ENCODE measurements at regions not wholly inside any gene's neighbourhood (a gene's known extent, or its start where the extent isn't known, plus 50 kb on each side); places are given as distances from the start of the nearest gene placed in this dataset.
"Not testable (repeated sequence)": the region's sequence is repeated elsewhere in the genome, so short reads cannot be mapped to it uniquely, and the experiment has no call there.

GRCh38 chr5:78726571-78726970 lies 78.0 kb upstream of the LHFPL2 start:
- no peak for DNase-seq (ENCODE audit: low spot score)

- DNase-seq (ENCODE audit: low spot score): no peak
Measured at GRCh38 chr5:78726003-78726402, 77.4 kb upstream of the LHFPL2 start.

DNA sequence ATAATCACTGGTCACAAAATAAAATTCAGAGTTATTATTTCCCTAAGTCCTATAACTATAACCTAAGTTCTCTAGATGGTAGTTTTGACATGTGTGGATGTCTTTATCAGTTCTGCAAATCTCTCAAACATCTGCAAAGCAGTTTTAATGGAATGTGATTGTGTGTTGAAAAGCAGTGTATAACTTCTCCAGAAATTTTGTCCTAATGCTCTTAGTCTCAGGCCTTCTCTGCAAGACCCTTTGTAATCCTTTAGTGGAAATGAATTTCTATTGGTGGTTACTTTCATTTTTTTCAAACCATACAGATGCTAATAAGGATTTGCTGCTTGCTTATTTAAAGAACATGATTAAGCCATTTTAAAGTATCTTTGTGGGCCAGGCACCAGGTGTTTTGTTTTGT lies 75.5 kb upstream of the LHFPL2 start:
- DNase-seq (ENCODE audit: low spot score): no peak

DNA sequence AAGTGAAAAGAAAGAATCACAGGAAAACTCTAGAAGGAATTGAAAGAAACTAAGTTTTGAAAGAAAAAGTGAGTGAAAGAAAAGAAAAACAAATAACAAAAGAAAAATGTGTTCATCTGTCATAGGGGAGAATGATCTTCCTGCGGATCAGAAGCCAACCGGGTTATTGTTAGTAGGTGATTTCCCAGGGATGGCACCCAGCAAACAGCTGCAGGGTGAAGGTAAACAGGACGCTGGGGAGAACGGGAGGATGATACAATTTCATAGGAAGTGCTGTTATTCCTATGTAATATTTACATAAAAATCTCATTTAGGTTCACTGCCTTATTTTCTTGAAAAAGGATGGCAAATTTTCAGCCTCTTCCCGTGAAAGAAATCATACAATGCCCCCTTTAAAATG lies 72.4 kb upstream of the LHFPL2 start:
- DNase-seq (ENCODE audit: low spot score): no peak

- no peak for DNase-seq (ENCODE audit: low spot score)
Measured at GRCh38 chr5:78720227-78720985, 71.8 kb upstream of the LHFPL2 start.

DNA sequence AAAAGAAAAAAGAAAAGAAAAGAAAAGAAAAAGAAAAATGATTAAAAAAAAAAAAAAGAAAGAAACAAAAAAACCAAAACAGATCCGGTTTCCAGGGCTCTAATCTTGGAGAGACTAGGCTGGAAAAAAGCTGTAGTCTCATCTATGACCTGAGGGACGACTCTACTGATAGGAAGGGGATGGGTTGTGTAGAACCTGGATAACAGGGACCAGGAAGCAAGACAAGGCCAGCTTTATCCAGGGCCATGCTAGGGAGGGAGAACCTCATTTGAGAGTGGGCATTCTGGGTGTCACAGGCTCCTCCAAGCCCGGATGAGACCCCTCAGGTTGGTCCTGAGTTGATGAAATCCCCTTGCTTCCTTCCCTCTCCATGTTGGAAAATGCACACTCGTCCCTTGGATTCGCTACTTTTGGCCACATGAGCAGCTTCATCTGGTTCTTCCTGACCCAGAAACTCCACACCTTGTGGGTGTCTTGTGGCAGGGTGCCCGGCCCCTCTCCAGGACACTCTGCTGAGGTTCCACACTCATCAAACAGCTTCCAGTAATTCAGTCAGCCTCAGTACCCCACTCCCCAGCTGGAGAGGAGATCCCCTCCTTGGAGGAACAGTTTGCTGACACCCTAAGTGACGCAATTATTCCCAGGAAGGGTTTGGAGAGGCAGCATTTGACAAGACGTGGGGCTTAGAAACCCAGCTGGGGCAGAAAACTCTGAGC lies 71.1 kb upstream of the LHFPL2 start:
- DNase-seq (ENCODE audit: low spot score): no peak

DNA sequence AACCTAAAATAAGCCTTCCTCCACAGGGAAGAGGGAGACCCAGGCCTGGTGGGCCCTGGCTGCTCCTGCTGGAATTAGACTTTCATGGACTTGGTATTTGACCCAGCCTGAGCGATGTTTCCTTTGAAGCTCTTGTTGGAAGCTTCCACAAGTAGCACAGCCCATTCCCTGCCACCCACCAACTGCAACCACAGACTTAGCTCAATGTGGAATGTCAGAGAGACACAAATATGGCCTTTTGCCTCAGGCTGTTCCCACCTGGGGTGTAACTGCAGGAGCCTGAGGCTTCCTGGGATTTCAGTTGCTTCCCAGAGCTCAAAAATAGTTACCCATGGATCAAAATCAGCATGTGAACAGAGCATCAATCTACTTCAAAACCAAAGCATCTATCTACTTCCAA lies 70.3 kb upstream of the LHFPL2 start:
- DNase-seq (ENCODE audit: low spot score): no peak

DNA sequence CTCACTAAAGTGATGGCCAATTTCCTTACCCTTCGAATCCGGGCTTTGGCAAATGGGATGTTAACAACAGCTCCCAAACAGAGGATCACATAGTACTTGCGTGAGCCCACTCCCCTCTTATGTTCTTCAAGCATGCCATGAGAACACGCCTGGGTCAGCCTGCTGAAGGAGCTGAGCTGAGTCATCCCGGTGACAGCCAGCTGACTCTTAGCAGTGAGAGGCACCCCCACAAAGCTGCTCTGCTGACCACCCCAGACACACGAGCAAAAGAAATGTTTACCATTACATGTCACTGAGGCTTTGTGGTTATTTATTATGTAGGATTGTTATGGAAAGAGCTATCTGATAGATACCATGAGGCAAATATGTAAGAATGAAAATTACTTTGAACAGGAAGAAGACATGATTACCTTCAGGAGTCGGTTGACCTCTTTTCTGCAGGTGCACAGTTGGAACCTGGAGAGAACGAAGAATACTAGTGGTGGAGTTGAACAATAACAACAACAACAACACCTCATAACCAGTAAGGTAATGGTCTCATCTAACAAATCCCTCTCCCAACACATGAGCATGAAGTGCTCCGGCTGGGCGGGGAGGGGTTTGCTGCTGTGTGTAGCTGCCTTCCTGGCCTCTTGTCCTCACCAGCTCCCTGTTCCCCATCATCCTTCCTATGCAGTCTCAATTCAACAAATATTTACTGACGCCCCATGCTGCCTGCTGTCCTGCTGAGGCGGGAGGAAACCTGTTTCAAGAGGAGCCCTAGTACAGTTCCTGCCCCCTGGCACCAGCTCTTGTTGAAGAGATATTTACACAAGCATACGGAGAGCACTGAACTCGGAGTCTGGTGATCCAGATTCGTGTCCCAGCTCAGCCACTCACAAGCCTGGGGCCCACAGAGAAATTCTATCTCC lies 69.4 kb upstream of the LHFPL2 start:
- peak; percentile 45 for DNase-seq (ENCODE audit: low spot score)

DNA sequence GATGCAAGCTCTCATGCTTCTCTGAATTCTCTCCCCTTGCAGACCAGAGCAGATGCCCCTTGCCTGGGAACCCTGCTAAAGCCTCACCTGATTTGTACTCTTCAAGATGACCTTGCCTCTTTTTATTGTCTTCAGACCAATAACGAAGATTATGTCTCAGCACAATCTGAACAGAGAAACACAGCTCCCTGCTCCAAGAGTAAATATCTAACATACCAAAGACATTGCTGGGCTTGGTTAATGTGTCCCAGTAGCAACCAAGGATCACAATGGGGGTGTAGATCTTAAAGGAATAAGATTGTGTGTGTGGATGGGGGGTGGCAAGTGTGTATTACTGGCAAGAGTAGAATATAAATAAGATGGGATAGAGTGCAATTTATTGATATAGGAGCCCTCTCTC lies 67.6 kb upstream of the LHFPL2 start:
- DNase-seq (ENCODE audit: low spot score): peak; percentile 77

- DNase-seq (ENCODE audit: low spot score): not testable (repeated sequence)
Measured at GRCh38 chr5:78715351-78715750, 66.8 kb upstream of the LHFPL2 start.

DNA sequence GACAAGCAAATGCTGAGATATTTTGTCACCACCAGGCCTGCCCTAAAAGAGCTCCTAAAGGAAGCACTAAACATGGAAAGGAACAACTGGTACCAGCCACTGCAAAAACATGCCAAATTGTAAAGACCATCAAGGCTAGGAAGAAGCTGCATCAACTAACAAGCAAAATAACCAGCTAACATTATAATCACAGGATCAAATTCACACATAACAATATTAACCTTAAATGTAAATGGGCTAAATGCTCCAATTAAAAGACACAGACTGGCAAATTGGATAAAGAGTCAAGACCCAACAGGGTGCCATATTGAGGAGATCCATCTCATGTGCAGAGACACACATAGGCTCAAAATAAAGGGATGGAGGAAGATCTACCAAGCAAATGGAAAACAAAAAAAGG lies 63.1 kb upstream of the LHFPL2 start:
- DNase-seq (ENCODE audit: low spot score): not testable (repeated sequence)

- DNase-seq (ENCODE audit: low spot score): not testable (repeated sequence)
Measured at GRCh38 chr5:78709729-78710430, 61.3 kb upstream of the LHFPL2 start.

DNA sequence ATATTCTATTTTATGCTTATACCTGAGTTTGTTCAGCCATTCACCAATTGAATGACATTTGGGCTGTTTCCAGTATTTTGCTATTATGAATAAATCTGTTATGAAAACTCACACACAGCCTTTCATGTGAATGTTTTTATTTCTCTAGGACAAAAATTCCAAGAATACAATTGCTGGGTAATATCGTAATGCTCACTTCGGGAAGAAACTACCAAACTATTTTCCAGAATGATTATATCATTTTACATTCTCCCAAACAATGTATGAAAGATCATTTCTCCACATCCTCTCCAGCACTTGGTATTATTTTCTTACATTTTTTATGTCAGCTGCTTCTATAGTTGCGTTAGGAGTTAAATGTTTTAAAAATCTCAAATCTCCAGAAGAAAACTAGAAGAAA lies 58.3 kb upstream of the LHFPL2 start:
- no peak for DNase-seq (ENCODE audit: low spot score)

DNA sequence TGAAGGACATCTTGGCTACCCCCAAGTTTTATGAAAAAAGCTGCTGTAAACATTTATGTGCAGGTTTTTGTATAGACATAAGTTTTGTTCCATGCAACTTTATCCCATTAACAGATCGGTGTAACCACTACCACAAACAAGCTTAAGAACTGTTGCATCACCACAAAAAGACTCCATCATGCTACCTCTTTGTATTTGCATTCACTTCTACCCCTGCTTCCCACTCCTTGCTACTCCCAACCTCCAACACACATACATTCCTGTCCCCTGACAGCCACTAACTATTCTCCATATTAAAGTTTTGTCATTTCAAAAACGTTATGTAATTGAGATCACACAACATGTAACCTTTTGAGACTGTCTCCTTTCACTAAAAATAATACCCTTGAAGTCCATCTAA lies 57.8 kb upstream of the LHFPL2 start:
- no peak for DNase-seq (ENCODE audit: low spot score)

DNA sequence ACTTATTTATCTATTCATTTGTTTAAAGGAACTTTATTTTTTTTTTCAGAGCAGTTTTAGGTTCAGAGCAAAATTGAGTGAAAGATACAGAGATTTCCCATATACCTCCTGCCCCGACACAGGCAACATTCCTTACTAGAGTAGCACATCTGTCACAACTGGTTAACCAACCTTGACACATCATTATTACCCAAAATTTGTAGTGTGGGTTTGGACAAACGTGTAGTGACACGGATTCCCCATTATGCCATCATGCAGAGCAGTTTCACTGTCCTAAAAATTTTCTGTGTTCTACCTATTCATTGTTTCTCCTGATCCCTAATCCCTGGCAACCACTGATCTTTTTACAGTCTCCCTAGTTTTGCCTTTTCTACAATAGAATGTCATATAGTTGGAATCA lies 57.3 kb upstream of the LHFPL2 start:
- DNase-seq (ENCODE audit: low spot score): no peak

GRCh38 chr5:78701795-78702410 lies 53.3 kb upstream of the LHFPL2 start:
- no peak for DNase-seq (ENCODE audit: low spot score)

DNA sequence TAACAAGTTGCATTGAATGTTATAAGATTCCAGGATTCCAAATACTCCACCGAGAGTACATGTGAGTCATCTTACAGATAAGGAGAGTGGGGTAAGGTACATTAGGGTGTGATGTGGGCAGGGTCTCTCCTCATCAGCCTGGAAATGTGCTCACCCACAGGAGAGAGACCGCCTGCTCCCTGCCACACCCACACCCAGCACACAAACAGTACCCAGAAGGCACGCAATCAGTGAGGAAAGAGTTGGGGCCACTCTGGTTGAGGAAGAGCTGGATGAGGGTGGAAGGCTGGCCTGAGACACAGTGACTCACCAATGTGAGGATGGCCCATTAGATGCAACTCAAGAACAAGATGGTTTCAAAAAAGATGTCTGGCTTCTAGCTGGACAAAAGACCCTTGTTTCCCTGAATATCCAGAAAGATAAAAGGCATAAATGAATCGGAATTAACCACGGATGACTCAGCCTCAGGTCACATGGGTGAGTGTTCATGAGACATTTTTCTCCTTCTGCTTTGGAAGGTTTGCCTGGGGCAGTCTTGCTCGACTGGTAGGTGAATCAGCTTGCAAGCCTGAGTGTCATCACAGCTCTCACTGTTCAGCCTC lies 51.1 kb upstream of the LHFPL2 start:
- DNase-seq (ENCODE audit: low spot score): peak; percentile 74

- peak; percentile 33 for DNase-seq (ENCODE audit: low spot score)
Measured at GRCh38 chr5:78698191-78698791, 49.7 kb upstream of the LHFPL2 start.

Measured in AG20443 (cell line).